ENCODE measurements at regions not wholly inside any gene's neighbourhood (a gene's known extent, or its start where the extent isn't known, plus 50 kb on each side); places are given as distances from the start of the nearest gene placed in this dataset.

- no peak for TF ChIP-seq CTCF (IDR thresholded peaks at IDR 0.05; ENCODE audit: extremely low read depth, missing control alignments)
Measured at GRCh38 chr5:54803471-54804011, 181.9 kb downstream of the ESM1 start.

GRCh38 chr5:54799645-54800044, 185.7 kb downstream of the ESM1 start:
- no peak for DNase-seq (ENCODE audit: low spot score)
- TF ChIP-seq CTCF (IDR thresholded peaks at IDR 0.05; ENCODE audit: extremely low read depth, missing control alignments): no peak

More at GRCh38 chr5:54803471-54804011, 181.9 kb downstream of the ESM1 start:
- no peak for DNase-seq (ENCODE audit: low spot score)

- no peak for TF ChIP-seq CTCF (IDR thresholded peaks at IDR 0.05; ENCODE audit: extremely low read depth, missing control alignments)
- DNase-seq (ENCODE audit: low spot score): no peak
Measured at GRCh38 chr5:54795777-54796176, 189.6 kb downstream of the ESM1 start.

- DNase-seq (ENCODE audit: low spot score): no peak
- TF ChIP-seq CTCF (IDR thresholded peaks at IDR 0.05; ENCODE audit: extremely low read depth, missing control alignments): no peak
Measured at GRCh38 chr5:54795284-54795683, 190.1 kb downstream of the ESM1 start.

GRCh38 chr5:54794135-54794975, 191.0 kb downstream of the ESM1 start:
- DNase-seq (ENCODE audit: low spot score): no peak
- TF ChIP-seq CTCF (IDR thresholded peaks at IDR 0.05; ENCODE audit: extremely low read depth, missing control alignments): no peak

GRCh38 chr5:54793468-54794134, 191.8 kb downstream of the ESM1 start:
- no peak for DNase-seq (ENCODE audit: low spot score)
- TF ChIP-seq CTCF (IDR thresholded peaks at IDR 0.05; ENCODE audit: extremely low read depth, missing control alignments): no peak
